Muscle layer of colon (tissue), 2 donors: ENCODE measurements at regions not wholly inside any gene's neighbourhood (a gene's known extent, or its start where the extent isn't known, plus 50 kb on each side); places are given as distances from the start of the nearest gene placed in this dataset.
"Not testable (repeated sequence)": the region's sequence is repeated elsewhere in the genome, so short reads cannot be mapped to it uniquely, and the experiment has no call there.

Experiments used
- H3K27ac ChIP-seq: one replicate; pipeline ENCODE4 v1.7.0; 2013; ENCODE audit warnings: low read depth, mild to moderate bottlenecking, low read length, moderate library complexity
- H3K27me3 ChIP-seq, 2 donors: one replicate each; pipeline ENCODE4 v1.7.0; 2013; ENCODE audit warnings: low read length in 2 of 2, mild to moderate bottlenecking in 2 of 2; ENCODE audit not compliant: insufficient read depth in 2 of 2, control insufficient read depth in 1 of 2
- H3K36me3 ChIP-seq: one replicate; pipeline ENCODE4 v1.7.0; 2013; ENCODE audit warnings: mild to moderate bottlenecking, low read length; ENCODE audit not compliant: insufficient read depth
- H3K4me1 ChIP-seq: one replicate; pipeline ENCODE4 v1.7.0; 2013; ENCODE audit warnings: mild to moderate bottlenecking, low read length; ENCODE audit not compliant: insufficient read depth
- H3K4me3 ChIP-seq, 2 donors: one replicate each; pipeline ENCODE4 v1.7.0; 2013; ENCODE audit warnings: low read length in 2 of 2, low read depth in 1 of 2, mild to moderate bottlenecking in 1 of 2, moderate library complexity in 1 of 2
- H3K9ac ChIP-seq: one replicate; pipeline ENCODE4 v1.7.0; 2013; ENCODE audit warnings: low read length
- H3K9me3 ChIP-seq: one replicate; pipeline ENCODE4 v1.7.0; 2013; ENCODE audit warnings: mild to moderate bottlenecking, low read length
- donor health status: abdominal sarcoma.
- donor health status: Adenocarcinoma of cecum.

GRCh38 chr2:182647499-182647787, 68.6 kb upstream of the DNAJC10 start:
- Histone ChIP-seq H3K9ac (no peak overlapping the region), H3K4me3 (no peak overlapping the region), H3K4me1 (no peaks in the 10 kb centered on the region), H3K27me3 (no peaks in the 10 kb centered on the region), H3K36me3 (no peaks in the 10 kb centered on the region), H3K27ac (no peak overlapping the region), H3K9me3 (no peaks in the 10 kb centered on the region)

GRCh38 chr2:182649316-182649715, 66.7 kb upstream of the DNAJC10 start:
- H3K4me1 ChIP-seq = no peaks in the 10 kb centered on the region

GRCh38 chr2:182650704-182651103, 65.4 kb upstream of the DNAJC10 start:
- Histone ChIP-seq H3K9ac (no peak overlapping the region), H3K9me3 (no peaks in the 10 kb centered on the region), H3K4me1 (no peaks in the 10 kb centered on the region), H3K27me3 (no peaks in the 10 kb centered on the region), H3K4me3 (no peak overlapping the region), H3K27ac (no peak overlapping the region), H3K36me3 (no peaks in the 10 kb centered on the region)

More at GRCh38 chr2:182649316-182649715, 66.7 kb upstream of the DNAJC10 start:
- Histone ChIP-seq H3K27me3 (no peaks in the 10 kb centered on the region), H3K27ac (no peak overlapping the region), H3K4me3 (no peak overlapping the region), H3K9me3 (no peaks in the 10 kb centered on the region), H3K9ac (no peak overlapping the region), H3K36me3 (no peaks in the 10 kb centered on the region)

GRCh38 chr2:182652326-182652725, 63.7 kb upstream of the DNAJC10 start:
- no peaks in the 10 kb centered on the region for H3K27me3 ChIP-seq
- no peaks in the 10 kb centered on the region for H3K4me1 ChIP-seq
- no peak overlapping the region for H3K27ac ChIP-seq
- no peak overlapping the region for H3K4me3 ChIP-seq
- no peak overlapping the region for H3K9ac ChIP-seq
- H3K9me3 ChIP-seq = no peaks in the 10 kb centered on the region
- H3K36me3 ChIP-seq = no peaks in the 10 kb centered on the region

- H3K36me3 ChIP-seq = no peaks in the 10 kb centered on the region
- H3K4me3 ChIP-seq = no peak overlapping the region
- H3K27me3 ChIP-seq = no peaks in the 10 kb centered on the region
- H3K4me1 ChIP-seq = no peaks in the 10 kb centered on the region
- no peaks in the 10 kb centered on the region for H3K9me3 ChIP-seq
- H3K27ac ChIP-seq = no peak overlapping the region
- no peak overlapping the region for H3K9ac ChIP-seq
These were observed 60.3 kb upstream of the DNAJC10 start for GRCh38 chr2:182655750-182656149.

- H3K36me3 ChIP-seq = no peaks in the 10 kb centered on the region
- H3K4me3 ChIP-seq = no peak overlapping the region
- no peak overlapping the region for H3K27ac ChIP-seq
- H3K27me3 ChIP-seq = no peaks in the 10 kb centered on the region
- H3K9ac ChIP-seq = no peak overlapping the region
- H3K9me3 ChIP-seq = no peaks in the 10 kb centered on the region
- H3K4me1 ChIP-seq = no peaks in the 10 kb centered on the region
These were observed 51.8 kb upstream of the DNAJC10 start for GRCh38 chr2:182664212-182664611.

- not testable (repeated sequence) for H3K9ac ChIP-seq, H3K4me1 ChIP-seq, H3K27me3 ChIP-seq, H3K4me3 ChIP-seq, H3K9me3 ChIP-seq, H3K27ac ChIP-seq, H3K36me3 ChIP-seq
These were observed 50.6 kb upstream of the DNAJC10 start for GRCh38 chr2:182665500-182665899.
